Loucy (cell line): ENCODE measurements at regions not wholly inside any gene's neighbourhood (a gene's known extent, or its start where the extent isn't known, plus 50 kb on each side); places are given as distances from the start of the nearest gene placed in this dataset.

Experiments used
- H2AFZ ChIP-seq: fragments of 200-600 bp; sonication (generic); 2 replicates; pipeline ENCODE4 v1.6.0; 2016; ENCODE audit warnings: antibody characterized with exemption, mild to moderate bottlenecking, low read length, moderate library complexity
- H3F3A ChIP-seq: fragments of 200-600 bp; 2 replicates; pipeline ENCODE4 v1.6.0; 2016; ENCODE audit warnings: antibody characterized with exemption, low read depth, mild to moderate bottlenecking
- H3K27me3 ChIP-seq: fragments of 200-600 bp; sonication (generic); 2 replicates; pipeline ENCODE4 v1.6.1; 2014; ENCODE audit warnings: low read length, mild to moderate bottlenecking; ENCODE audit not compliant: insufficient read depth, poor library complexity, severe bottlenecking
- H3K36me3 ChIP-seq: fragments of 200-600 bp; sonication (generic); 2 replicates; pipeline ENCODE4 v1.6.1; 2016; ENCODE audit warnings: low read length; ENCODE audit not compliant: insufficient read depth
- H3K4me1 ChIP-seq: fragments of 200-600 bp; sonication (generic); 2 replicates; pipeline ENCODE4 v1.5.1; 2014; ENCODE audit warnings: low read length, mild to moderate bottlenecking; ENCODE audit not compliant: insufficient read depth, poor library complexity, severe bottlenecking
- H3K4me2 ChIP-seq: fragments of 200-600 bp; sonication (generic); 2 replicates; pipeline ENCODE4 v1.6.0; 2014; ENCODE audit warnings: antibody characterized with exemption, low read length, low read depth, mild to moderate bottlenecking; ENCODE audit not compliant: poor library complexity, severe bottlenecking
- H3K4me3 ChIP-seq: fragments of 200-600 bp; sonication (generic); 2 replicates; pipeline ENCODE4 v1.5.1; 2014; ENCODE audit warnings: low read length, mild to moderate bottlenecking, mixed read lengths; ENCODE audit not compliant: poor library complexity, severe bottlenecking
- H3K79me2 ChIP-seq: fragments of 200-600 bp; sonication (generic); 2 replicates; pipeline ENCODE4 v1.6.1; 2014; ENCODE audit warnings: low read length; ENCODE audit not compliant: insufficient read depth
- H3K9ac ChIP-seq: fragments of 200-600 bp; sonication (generic); 2 replicates; pipeline ENCODE4 v1.6.0; 2014; ENCODE audit warnings: mild to moderate bottlenecking, low read depth, low read length, moderate library complexity; ENCODE audit not compliant: poor library complexity, severe bottlenecking
- H3K9me2 ChIP-seq: fragments of 200-600 bp; sonication (generic); replicated peaks from 2 replicates; pipeline ENCODE4 v1.6.1; 2016; ENCODE audit warnings: low read depth, low read length, mixed read lengths
- H3K9me3 ChIP-seq: fragments of 200-600 bp; sonication (generic); 2 replicates; pipeline ENCODE4 v1.6.1; 2014; ENCODE audit warnings: mild to moderate bottlenecking, antibody characterized with exemption, low read length, low read depth; ENCODE audit not compliant: insufficient read depth
- H4K20me1 ChIP-seq: fragments of 200-600 bp; sonication (generic); 2 replicates; pipeline ENCODE4 v1.6.0; 2014; ENCODE audit warnings: antibody characterized with exemption, low read length, mild to moderate bottlenecking; ENCODE audit not compliant: insufficient read depth, poor library complexity, severe bottlenecking
- EZH2phosphoT487 ChIP-seq: fragments of 200-600 bp; IDR thresholded peaks from 2 replicates; pipeline ENCODE4 v1.6.1; 2018; ENCODE audit warnings: antibody characterized with exemption, mild to moderate bottlenecking, moderate library complexity, borderline replicate concordance
- TF ChIP-seq, protein P1 (sequence below): fragments of 200-600 bp; sonication (generic); conservative IDR thresholded peaks from 2 replicates; pipeline ENCODE4 v1.5.1; 2014; ENCODE audit warnings: mild to moderate bottlenecking, antibody characterized with exemption, low read length

GRCh38 chr2:221962186-221962585, 336.6 kb downstream of the PAX3 start:
- Histone ChIP-seq H3K9me2 (no peaks in the 10 kb centered on the region), H4K20me1 (no peaks in the 10 kb centered on the region), H3K4me1 (no peaks in the 10 kb centered on the region), H3K4me2 (no peak overlapping the region), H3K4me3 (no peak overlapping the region), H3K9me3 (no peaks in the 10 kb centered on the region), H3K79me2 (no peaks in the 10 kb centered on the region), H3K27me3 (no peaks in the 10 kb centered on the region), H3F3A (no peaks in the 10 kb centered on the region), H3K9ac (no peak overlapping the region), H2AFZ (no peak overlapping the region), H3K36me3 (no peaks in the 10 kb centered on the region)
- TF ChIP-seq, protein P1, sequence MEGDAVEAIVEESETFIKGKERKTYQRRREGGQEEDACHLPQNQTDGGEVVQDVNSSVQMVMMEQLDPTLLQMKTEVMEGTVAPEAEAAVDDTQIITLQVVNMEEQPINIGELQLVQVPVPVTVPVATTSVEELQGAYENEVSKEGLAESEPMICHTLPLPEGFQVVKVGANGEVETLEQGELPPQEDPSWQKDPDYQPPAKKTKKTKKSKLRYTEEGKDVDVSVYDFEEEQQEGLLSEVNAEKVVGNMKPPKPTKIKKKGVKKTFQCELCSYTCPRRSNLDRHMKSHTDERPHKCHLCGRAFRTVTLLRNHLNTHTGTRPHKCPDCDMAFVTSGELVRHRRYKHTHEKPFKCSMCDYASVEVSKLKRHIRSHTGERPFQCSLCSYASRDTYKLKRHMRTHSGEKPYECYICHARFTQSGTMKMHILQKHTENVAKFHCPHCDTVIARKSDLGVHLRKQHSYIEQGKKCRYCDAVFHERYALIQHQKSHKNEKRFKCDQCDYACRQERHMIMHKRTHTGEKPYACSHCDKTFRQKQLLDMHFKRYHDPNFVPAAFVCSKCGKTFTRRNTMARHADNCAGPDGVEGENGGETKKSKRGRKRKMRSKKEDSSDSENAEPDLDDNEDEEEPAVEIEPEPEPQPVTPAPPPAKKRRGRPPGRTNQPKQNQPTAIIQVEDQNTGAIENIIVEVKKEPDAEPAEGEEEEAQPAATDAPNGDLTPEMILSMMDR: no peak
- TF ChIP-seq EZH2phosphoT487: no peak

GRCh38 chr2:221961561-221961960, 337.2 kb downstream of the PAX3 start:
- Histone ChIP-seq H3K4me2 (no peak overlapping the region), H3F3A (no peaks in the 10 kb centered on the region), H3K36me3 (no peaks in the 10 kb centered on the region), H3K79me2 (no peaks in the 10 kb centered on the region), H3K4me3 (no peak overlapping the region), H3K9me3 (no peaks in the 10 kb centered on the region), H2AFZ (no peak overlapping the region), H3K9ac (no peak overlapping the region), H3K9me2 (no peaks in the 10 kb centered on the region), H4K20me1 (no peaks in the 10 kb centered on the region), H3K4me1 (no peaks in the 10 kb centered on the region), H3K27me3 (no peaks in the 10 kb centered on the region)
- TF ChIP-seq EZH2phosphoT487: no peak
- TF ChIP-seq, protein P1: no peak

- no peaks in the 10 kb centered on the region for H3K36me3 ChIP-seq
- H2AFZ ChIP-seq: no peak overlapping the region
- no peaks in the 10 kb centered on the region for H3K27me3 ChIP-seq
- H4K20me1 ChIP-seq: no peaks in the 10 kb centered on the region
- no peak overlapping the region for H3K4me2 ChIP-seq
- no peak overlapping the region for H3K4me3 ChIP-seq
- H3K9ac ChIP-seq: no peak overlapping the region
- H3F3A ChIP-seq: no peaks in the 10 kb centered on the region
- no peaks in the 10 kb centered on the region for H3K9me2 ChIP-seq
- no peaks in the 10 kb centered on the region for H3K4me1 ChIP-seq
- no peaks in the 10 kb centered on the region for H3K79me2 ChIP-seq
- TF ChIP-seq, protein P1: no peak
- TF ChIP-seq EZH2phosphoT487: no peak
- H3K9me3 ChIP-seq: no peaks in the 10 kb centered on the region
These were observed 340.6 kb downstream of the PAX3 start for GRCh38 chr2:221958224-221958623.
